GM12874 (cell line): ENCODE measurements at regions not wholly inside any gene's neighbourhood (a gene's known extent, or its start where the extent isn't known, plus 50 kb on each side); places are given as distances from the start of the nearest gene placed in this dataset.

Source experiments
- CTCF ChIP-seq: IDR thresholded peaks from 2 replicates; pipeline ENCODE4 v1.5.1; 2011; ENCODE audit warnings: low read depth, mild to moderate bottlenecking, control low read depth, low read length, moderate library complexity; ENCODE audit not compliant: insufficient read depth

- no peak for TF ChIP-seq CTCF
Observed at GRCh38 chr21:16424331-16424751, 694.6 kb downstream of the USP25 start.

- TF ChIP-seq CTCF: no peak
Observed at GRCh38 chr21:16425376-16425775, 695.6 kb downstream of the USP25 start.

GRCh38 chr21:16426936-16427335 lies 697.2 kb downstream of the USP25 start:
- no peak for TF ChIP-seq CTCF

GRCh38 chr21:16427587-16428087 lies 697.9 kb downstream of the USP25 start:
- TF ChIP-seq CTCF: no peak

GRCh38 chr21:16437586-16437985 lies 707.8 kb downstream of the USP25 start:
- no peak for TF ChIP-seq CTCF

- no peak for TF ChIP-seq CTCF
Observed at GRCh38 chr21:16438761-16439160, 709.0 kb downstream of the USP25 start.

GRCh38 chr21:16441789-16442188 lies 712.0 kb downstream of the USP25 start:
- TF ChIP-seq CTCF: no peak
